ENCODE measurements at regions not wholly inside any gene's neighbourhood (a gene's known extent, or its start where the extent isn't known, plus 50 kb on each side); places are given as distances from the start of the nearest gene placed in this dataset.

GRCh38 chr1:173405281-173405680 is 71.9 kb upstream of the PRDX6 start:
- no peak for DNase-seq

- no peak for DNase-seq
These were observed 71.3 kb upstream of the PRDX6 start for GRCh38 chr1:173405834-173406233.

- DNase-seq, result no peak
These were observed 70.3 kb upstream of the PRDX6 start for GRCh38 chr1:173406783-173407230.

- DNase-seq, result no peak
These were observed 69.3 kb upstream of the PRDX6 start for GRCh38 chr1:173407846-173408245.

GRCh38 chr1:173408886-173409285 is 68.2 kb upstream of the PRDX6 start:
- no peak for DNase-seq

- no peak for DNase-seq
These were observed 67.5 kb upstream of the PRDX6 start for GRCh38 chr1:173409613-173410012.

- DNase-seq, result no peak
These were observed 66.9 kb upstream of the PRDX6 start for GRCh38 chr1:173410133-173410793.

GRCh38 chr1:173410794-173411236 is 66.3 kb upstream of the PRDX6 start:
- no peak for DNase-seq

- DNase-seq, result no peak
These were observed 65.0 kb upstream of the PRDX6 start for GRCh38 chr1:173411835-173412742.

- DNase-seq, result no peak
These were observed 63.8 kb upstream of the PRDX6 start for GRCh38 chr1:173413271-173413707.

GRCh38 chr1:173414136-173414535 is 63.0 kb upstream of the PRDX6 start:
- DNase-seq, result no peak

GRCh38 chr1:173414539-173415226 is 62.5 kb upstream of the PRDX6 start:
- DNase-seq, result no peak

- no peak for DNase-seq
These were observed 61.6 kb upstream of the PRDX6 start for GRCh38 chr1:173415490-173415889.

- DNase-seq, result no peak
These were observed 61.2 kb upstream of the PRDX6 start for GRCh38 chr1:173415905-173416450.

- no peak for DNase-seq
These were observed 59.6 kb upstream of the PRDX6 start for GRCh38 chr1:173417563-173417962.

- no peak for DNase-seq
These were observed 58.8 kb upstream of the PRDX6 start for GRCh38 chr1:173418107-173418985.

- peak; percentile 45 for DNase-seq
These were observed 56.8 kb upstream of the PRDX6 start for GRCh38 chr1:173420330-173420806.

- DNase-seq, result no peak
These were observed 55.8 kb upstream of the PRDX6 start for GRCh38 chr1:173421286-173421685.

- no peak for DNase-seq
These were observed 55.3 kb upstream of the PRDX6 start for GRCh38 chr1:173421789-173422188.

- DNase-seq, result no peak
These were observed 54.6 kb upstream of the PRDX6 start for GRCh38 chr1:173422456-173422976.

GRCh38 chr1:173423291-173423690 is 53.8 kb upstream of the PRDX6 start:
- no peak for DNase-seq

- no peak for DNase-seq
These were observed 53.0 kb upstream of the PRDX6 start for GRCh38 chr1:173424143-173424542.

All from activated naive CD4-positive, alpha-beta T cell treated with anti-CD3 and anti-CD28 coated beads, Interleukin-2, amount 50 U/mL, for 16 hours (primary cell).